Esophagus muscularis mucosa (tissue), 4 donors: ENCODE measurements at regions not wholly inside any gene's neighbourhood (a gene's known extent, or its start where the extent isn't known, plus 50 kb on each side); places are given as distances from the start of the nearest gene placed in this dataset.

ENCODE experiments used
- EP300 ChIP-seq: sonication (generic); formaldehyde crosslinking; IDR thresholded peaks from one replicate; pipeline ENCODE4 v1.6.1; 2017; ENCODE audit warnings: antibody characterized with exemption
- POLR2AphosphoS5 ChIP-seq, 2 donors: sonication (generic); formaldehyde crosslinking; IDR thresholded peaks; one replicate each; pipeline ENCODE4 v1.6.1; 2017; ENCODE audit warnings: antibody characterized with exemption in 2 of 2
- TF ChIP-seq, protein P1 (sequence below), 3 experiments: fragments of 200-600 bp in 2 of 3; fragments of 450-650 bp in 1 of 3; sonication (generic) in 2 of 3; IDR thresholded peaks; one replicate each; pipeline ENCODE4 v1.5.1; 2017 to 2019; ENCODE audit warnings: antibody characterized with exemption in 3 of 3, mild to moderate bottlenecking in 2 of 3, moderate library complexity in 1 of 3

DNA sequence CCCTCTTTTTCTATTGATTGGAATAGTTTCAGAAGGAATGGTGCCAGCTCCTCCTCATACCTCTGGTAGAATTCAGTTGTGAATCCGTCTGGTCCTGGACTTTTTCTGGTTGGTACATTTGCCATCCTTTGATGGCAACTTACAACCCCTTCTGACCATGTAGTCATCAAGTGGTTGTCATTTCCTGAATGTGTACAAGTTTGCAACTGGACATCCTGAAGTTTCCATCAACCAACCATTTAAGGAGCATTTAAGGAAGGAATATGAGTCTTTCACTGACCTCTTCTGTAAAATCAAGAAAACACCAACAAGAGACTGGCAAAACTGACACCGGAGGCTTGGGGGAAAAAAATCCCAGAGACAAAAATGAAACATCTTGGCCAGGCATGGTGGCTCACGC lies 97.4 kb downstream of the RIN2 start:
- TF ChIP-seq, protein P1, sequence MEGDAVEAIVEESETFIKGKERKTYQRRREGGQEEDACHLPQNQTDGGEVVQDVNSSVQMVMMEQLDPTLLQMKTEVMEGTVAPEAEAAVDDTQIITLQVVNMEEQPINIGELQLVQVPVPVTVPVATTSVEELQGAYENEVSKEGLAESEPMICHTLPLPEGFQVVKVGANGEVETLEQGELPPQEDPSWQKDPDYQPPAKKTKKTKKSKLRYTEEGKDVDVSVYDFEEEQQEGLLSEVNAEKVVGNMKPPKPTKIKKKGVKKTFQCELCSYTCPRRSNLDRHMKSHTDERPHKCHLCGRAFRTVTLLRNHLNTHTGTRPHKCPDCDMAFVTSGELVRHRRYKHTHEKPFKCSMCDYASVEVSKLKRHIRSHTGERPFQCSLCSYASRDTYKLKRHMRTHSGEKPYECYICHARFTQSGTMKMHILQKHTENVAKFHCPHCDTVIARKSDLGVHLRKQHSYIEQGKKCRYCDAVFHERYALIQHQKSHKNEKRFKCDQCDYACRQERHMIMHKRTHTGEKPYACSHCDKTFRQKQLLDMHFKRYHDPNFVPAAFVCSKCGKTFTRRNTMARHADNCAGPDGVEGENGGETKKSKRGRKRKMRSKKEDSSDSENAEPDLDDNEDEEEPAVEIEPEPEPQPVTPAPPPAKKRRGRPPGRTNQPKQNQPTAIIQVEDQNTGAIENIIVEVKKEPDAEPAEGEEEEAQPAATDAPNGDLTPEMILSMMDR (IDR thresholded peaks at IDR 0.05): no peak
- TF ChIP-seq EP300 (no peak), POLR2AphosphoS5 (IDR thresholded peaks at IDR 0.05) (no peak)
